NCI-H1436 (cell line): ENCODE measurements at regions not wholly inside any gene's neighbourhood (a gene's known extent, or its start where the extent isn't known, plus 50 kb on each side); places are given as distances from the start of the nearest gene placed in this dataset.
"Not testable (repeated sequence)": the region's sequence is repeated elsewhere in the genome, so short reads cannot be mapped to it uniquely, and the experiment has no call there.

ENCODE experiments used
- DNase-seq: peaks from one replicate; lab custom pipeline; 2025; lab: John Stamatoyannopoulos, UW

- DNase-seq: no peak
Observed at GRCh38 chr11:24163146-24163545, 333.7 kb upstream of the LUZP2 start.

DNA sequence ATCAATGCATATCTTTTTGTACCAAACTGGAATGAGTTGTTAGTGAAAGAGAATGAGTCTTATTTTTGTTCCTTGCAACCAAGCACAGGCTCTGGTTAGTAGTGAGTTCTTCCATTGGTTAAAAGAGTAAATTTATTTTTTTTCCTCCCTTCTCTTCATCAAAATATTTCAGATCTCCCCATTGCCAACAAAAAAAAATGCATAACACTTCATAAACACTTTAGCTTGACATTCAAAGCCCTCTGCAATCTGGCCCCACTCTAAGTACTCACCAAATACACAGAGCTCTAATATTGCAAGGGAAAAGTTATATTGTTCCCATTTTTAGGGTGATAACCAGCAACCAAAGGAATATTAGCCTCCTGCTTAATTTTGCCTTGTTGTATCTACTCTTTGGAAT, 333.0 kb upstream of the LUZP2 start:
- no peak for DNase-seq

DNA sequence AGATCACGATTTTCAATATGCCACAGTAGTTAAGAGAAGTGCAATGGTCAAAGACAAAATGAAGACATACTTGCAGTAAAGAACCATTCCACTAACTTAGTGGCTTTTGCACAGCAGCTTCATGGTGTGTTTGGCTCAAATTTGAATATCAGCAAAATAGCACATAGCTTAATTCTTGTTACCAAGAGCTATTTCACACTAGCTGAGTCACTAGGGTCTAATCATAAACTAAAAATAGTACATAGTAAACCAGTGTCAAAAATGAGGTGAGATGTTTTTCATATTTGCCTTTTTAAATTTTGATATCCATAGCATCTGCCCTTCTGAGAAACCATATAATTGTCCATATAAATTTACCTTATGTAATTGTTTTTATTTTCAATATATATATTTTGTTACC, 325.0 kb upstream of the LUZP2 start:
- no peak for DNase-seq

DNA sequence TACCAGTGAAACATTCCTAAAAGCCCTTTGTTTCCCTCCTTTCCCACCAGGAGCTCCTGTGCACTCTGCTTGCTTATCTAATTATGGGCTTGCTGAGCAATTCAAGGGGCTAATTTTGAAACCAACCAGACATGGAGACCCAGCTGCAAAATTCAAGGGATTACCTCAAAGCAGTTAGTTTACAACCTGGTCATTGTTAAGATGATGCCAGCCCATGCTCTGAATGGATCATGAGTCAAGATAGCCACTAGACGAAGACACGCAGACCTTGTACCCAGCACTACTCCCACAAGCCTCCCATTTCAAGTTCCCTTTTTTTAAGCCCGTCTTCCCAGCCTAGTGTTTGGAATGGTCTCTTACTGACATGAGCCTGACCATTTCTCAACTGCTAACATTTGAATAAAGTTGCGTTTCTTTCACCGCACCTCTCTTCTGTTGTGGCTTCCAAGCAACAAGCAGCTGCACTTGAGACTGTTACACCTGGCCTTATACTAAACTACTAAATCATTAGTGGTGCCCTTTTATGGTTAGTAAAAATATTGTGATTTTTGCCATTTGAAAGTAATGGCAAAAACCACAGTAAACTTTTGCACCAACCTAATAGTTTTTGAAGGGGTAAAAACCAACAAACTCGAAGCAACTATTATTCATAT, 315.3 kb upstream of the LUZP2 start:
- DNase-seq: no peak

DNA sequence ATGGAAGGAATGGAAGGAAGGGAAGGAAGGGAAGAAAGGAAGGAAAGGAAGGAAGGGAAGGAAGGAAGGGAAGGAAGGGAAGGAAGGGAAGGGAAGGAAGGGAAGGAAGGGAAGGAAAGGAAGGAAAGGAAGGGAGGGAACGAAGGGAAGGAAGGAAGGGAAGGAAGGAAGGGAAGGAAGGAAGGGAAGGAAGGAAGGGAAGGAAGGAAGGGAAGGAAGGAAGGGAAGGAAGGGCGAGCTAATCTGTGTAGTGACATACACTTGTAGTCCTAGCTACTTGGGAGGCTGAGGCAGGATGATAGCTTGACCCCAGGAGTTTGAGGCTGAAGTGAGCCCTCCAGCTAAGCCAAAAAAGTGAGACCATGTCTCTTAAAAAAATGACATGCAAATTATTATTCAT, 311.3 kb upstream of the LUZP2 start:
- not testable (repeated sequence) for DNase-seq

- no peak for DNase-seq
Observed at GRCh38 chr11:24196733-24197132, 300.1 kb upstream of the LUZP2 start.

- no peak for DNase-seq
Observed at GRCh38 chr11:24198481-24198880, 298.4 kb upstream of the LUZP2 start.

- no peak for DNase-seq
Observed at GRCh38 chr11:24199461-24199860, 297.4 kb upstream of the LUZP2 start.

GRCh38 chr11:24206030-24206429, 290.8 kb upstream of the LUZP2 start:
- DNase-seq: no peak

DNA sequence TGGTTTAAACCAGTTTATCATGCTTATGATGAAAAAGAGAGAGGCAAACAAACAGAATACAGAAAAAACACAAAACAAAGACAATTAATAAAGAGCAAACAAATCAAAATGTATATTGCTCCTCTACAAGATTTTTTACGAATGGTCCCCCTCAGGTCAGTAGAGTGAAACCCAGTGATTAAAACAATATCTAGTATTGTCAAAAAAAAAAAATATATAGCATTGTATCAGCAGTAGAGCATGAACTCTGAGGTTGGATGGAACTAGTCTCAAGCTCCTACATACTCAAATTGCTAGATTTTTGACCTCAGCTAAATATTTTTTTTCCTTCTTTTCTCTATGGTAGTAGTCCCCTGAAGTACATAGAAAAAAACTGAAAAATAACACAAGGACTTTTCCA, 290.3 kb upstream of the LUZP2 start:
- DNase-seq: no peak

GRCh38 chr11:24216488-24216887, 280.4 kb upstream of the LUZP2 start:
- no peak for DNase-seq

DNA sequence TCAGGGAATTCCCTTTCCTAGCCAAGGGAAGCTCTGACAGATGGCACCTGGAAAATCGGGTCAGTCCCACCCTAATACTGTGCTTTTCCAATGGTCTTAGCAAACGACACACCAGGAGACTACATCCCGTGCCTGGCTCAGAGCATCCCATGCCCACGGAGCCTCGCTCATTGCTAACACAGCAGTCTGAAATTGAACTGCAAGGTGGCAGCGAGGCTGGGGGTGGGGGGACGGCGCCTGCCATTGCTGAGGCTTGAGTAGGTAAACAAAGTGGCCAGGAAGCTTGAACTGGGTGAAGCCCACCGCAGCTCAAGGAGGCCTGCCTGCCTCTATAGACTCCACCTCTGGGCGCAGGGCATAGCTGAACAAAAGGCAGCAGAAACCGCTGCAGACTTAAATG, 279.5 kb upstream of the LUZP2 start:
- not testable (repeated sequence) for DNase-seq

- no peak for DNase-seq
Observed at GRCh38 chr11:24225501-24225900, 271.4 kb upstream of the LUZP2 start.

DNA sequence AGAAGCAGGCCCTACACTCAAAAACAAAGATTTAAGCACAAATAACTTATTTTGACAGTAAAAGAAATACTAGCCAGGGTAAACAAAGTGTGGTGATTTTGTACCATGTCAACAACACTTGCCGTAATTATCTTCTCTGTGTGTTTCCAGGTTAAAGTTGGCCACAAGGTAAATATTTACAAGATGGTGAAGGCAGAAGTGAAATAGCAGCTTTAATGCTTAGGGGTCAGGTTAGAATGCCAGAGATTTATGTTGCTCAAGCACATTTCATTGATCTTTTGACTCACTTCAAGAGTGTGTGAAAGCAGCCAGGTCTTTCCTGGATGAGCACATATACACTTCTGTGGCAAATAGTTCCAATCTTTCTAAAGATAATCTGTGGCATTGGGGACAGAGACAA, 270.2 kb upstream of the LUZP2 start:
- DNase-seq: no peak

DNA sequence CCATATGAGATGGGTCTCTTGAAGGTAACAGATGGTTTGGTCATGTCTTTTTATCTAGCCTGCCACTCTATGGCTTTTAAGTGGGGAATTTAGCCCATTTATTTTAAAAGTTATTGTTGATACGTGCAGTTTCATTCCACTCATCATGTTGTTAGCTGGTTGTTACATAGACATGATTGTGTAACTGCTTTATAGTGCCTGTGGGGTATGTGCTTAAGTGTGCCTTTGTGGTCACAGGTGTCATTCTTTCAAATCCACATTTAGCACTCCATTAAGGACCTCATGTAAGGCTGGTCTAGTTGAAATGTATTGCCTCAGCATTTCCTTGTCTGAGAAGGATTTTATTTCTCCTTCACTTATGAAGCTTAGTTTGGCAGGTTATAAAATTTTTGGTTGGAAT, 263.8 kb upstream of the LUZP2 start:
- no peak for DNase-seq

- no peak for DNase-seq
Observed at GRCh38 chr11:24234822-24235508, 261.9 kb upstream of the LUZP2 start.

GRCh38 chr11:24238771-24239645, 257.8 kb upstream of the LUZP2 start:
- no peak for DNase-seq

DNA sequence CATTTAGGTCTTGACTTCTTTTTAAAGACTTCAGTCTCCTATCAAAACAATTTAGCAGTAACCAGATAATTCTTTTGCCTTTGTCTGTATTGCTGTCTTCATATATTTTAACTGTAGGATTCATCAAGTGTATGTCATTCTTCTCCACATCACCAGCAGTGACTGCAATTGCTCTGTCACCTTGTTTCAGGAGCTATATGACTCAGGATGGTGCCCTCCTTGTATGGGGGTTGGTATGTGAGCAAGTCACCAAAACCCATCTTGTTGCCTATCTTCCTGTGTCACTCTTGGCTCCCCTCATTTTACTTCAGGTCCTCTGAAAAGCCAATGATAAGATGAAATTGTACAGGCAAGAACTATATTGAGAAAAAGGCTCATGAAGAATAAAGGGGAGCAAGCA, 256.9 kb upstream of the LUZP2 start:
- DNase-seq: no peak

DNA sequence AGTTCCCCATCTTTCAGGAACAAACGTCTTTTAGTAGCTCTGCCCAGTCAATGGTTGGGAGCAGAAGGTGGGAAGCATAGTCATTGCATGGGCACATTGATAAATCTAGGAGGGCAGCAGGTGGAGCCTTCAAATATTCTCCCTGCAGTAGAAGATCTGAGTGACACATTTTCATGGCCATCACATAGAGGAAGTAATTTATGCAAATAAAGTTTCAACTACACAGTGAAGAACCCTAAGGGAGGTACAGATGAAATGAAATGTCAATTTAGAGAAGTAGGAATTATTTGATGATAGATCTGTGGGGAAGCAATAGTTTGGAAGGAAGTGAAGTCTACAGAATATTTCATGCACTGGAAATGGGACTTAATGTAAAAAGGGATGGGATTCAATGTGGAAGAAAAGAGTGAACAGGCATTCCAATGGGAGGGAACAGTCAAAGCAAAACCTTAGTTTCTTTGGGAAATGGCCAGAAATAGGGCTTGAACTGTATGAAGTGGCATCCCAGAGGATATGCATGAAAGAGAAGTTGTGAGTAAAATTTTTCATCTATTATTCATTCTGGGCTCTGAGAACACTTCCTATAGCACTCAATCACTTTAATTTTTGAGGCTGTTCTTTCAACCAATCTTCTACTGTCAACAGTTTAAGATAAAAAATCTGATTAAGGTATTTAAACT, 256.2 kb upstream of the LUZP2 start:
- no peak for DNase-seq

DNA sequence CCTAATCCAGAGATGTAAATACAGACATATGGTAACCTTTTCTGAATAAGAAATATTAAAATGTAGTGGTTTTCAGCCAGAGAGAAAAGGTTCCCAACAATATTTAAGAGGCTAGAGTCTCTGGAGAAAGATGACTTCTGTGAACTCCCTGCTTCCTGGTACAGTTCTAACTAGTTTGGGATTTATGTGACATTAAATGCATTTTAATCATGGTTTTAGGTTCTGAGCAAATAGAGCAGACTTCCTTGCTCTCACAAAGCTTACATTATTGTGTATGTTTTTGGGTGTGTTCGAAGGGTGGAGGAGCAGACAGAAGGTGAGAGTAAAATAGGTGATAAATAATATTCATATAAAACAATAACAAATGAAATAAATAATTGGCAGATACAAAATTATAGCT, 250.1 kb upstream of the LUZP2 start:
- no peak for DNase-seq

- no peak for DNase-seq
Observed at GRCh38 chr11:24247846-24248245, 249.0 kb upstream of the LUZP2 start.

- DNase-seq: no peak
Observed at GRCh38 chr11:24249921-24250320, 246.9 kb upstream of the LUZP2 start.
